ENCODE measurements at regions not wholly inside any gene's neighbourhood (a gene's known extent, or its start where the extent isn't known, plus 50 kb on each side); places are given as distances from the start of the nearest gene placed in this dataset.

GRCh38 chr13:82634946-82635345 lies 1247.3 kb downstream of the SLITRK1 start:
- intact Hi-C loops (cut with micrococcal nuclease; ENCODE audit: unreplicated experiment) (no loop called here), in situ Hi-C loops (cut with MboI) (no loop called here)
- Histone ChIP-seq H3K4me3 (no peak overlapping the region), H4K20me1 (ENCODE audit: control insufficient read depth, insufficient read depth) (no peaks in the 10 kb centered on the region), H3K36me3 (ENCODE audit: control insufficient read depth in 2 of 2, insufficient read depth in 2 of 2, low read length in 1 of 2) (no peaks in the 10 kb centered on the region), H3K27me3 (replicated peaks in 1 of 2; ENCODE audit: control insufficient read depth in 2 of 2, insufficient read depth in 2 of 2, low read length in 1 of 2) (no peaks in the 10 kb centered on the region), H3K9me3 (replicated peaks; ENCODE audit: control insufficient read depth, insufficient read depth, low read length) (no peaks in the 10 kb centered on the region; the same call in 2 of the 3 replicates), H2AFZ (ENCODE audit: control insufficient read depth, low read depth, low read length) (no peak overlapping the region), H3K27ac (ENCODE audit: control insufficient read depth, insufficient read depth) (no peak overlapping the region), H3K4me2 (ENCODE audit: control insufficient read depth, insufficient read depth) (no peak overlapping the region), H3K4me1 (ENCODE audit: control insufficient read depth, insufficient read depth, low read length) (no peaks in the 10 kb centered on the region), H3K79me2 (ENCODE audit: control insufficient read depth, insufficient read depth, low read length) (no peaks in the 10 kb centered on the region), H3K9ac (ENCODE audit: control insufficient read depth, insufficient read depth, low read length) (no peak overlapping the region)
- TF ChIP-seq STAT3 (IDR thresholded peaks at IDR 0.05; ENCODE audit: low read depth, low read length) (no peak), CBX3 (IDR thresholded peaks at IDR 0.05; ENCODE audit: borderline replicate concordance, low read depth) (no peak), USF1 (IDR thresholded peaks at IDR 0.05; ENCODE audit: borderline replicate concordance, extremely low read length, insufficient read depth, low read depth, low read length) (no peak), SUPT20H (IDR thresholded peaks at IDR 0.05; ENCODE audit: borderline replicate concordance, control insufficient read depth, low read depth, low read length) (no peak), ZNF384 (IDR thresholded peaks at IDR 0.05; ENCODE audit: borderline replicate concordance, low read depth, low read length) (no peak), ZNF687 (IDR thresholded peaks at IDR 0.05) (no peak)
- 6% methylated on average over 2 of the region's 2 CpGs for WGBS (ENCODE audit: insufficient coverage, insufficient replicate concordance, low lambda C conversion rate, missing lambda C conversion rate)
- no peak for DNase-seq (ENCODE audit: low read depth, low spot score)
- ChIA-PET SMC1A (ENCODE audit: uncharacterized antibody, unreplicated experiment) (no interaction called here), RAD21 (ENCODE audit: unreplicated experiment) (no interaction called here), CTCF (no interaction called here), POLR2A (no interaction called here)
- FAIRE-seq: no peak
- no TSS peak for BruUV-seq (replicated peaks)
- no peak for ATAC-seq

Data from GM12878 (cell line).